GM23338 (cell line): ENCODE measurements at regions not wholly inside any gene's neighbourhood (a gene's known extent, or its start where the extent isn't known, plus 50 kb on each side); places are given as distances from the start of the nearest gene placed in this dataset.

Source experiments
- ATAC-seq: fragments of 200-7000 bp; cut with Tn5 transposase; 3 replicates; pipeline ENCODE4 v1.9.1; 2020
- DNase-seq: peaks from one replicate; pipeline ENCODE4 v3.0.0-alpha.2; 2015; ENCODE audit warnings: low spot score
- H2AFZ ChIP-seq: fragments of 200-600 bp; sonication (generic); 2 replicates; pipeline ENCODE4 v1.8.0; 2016; ENCODE audit warnings: antibody characterized with exemption, mild to moderate bottlenecking, moderate library complexity
- H3F3A ChIP-seq: fragments of 200-600 bp; sonication (generic); replicated peaks from 2 replicates; pipeline ENCODE4 v1.8.0; 2017; ENCODE audit warnings: antibody characterized with exemption, mixed run types, low read depth
- H3K27ac ChIP-seq: fragments of 200-600 bp; sonication (generic); 2 replicates; pipeline ENCODE4 v1.6.1; 2016; ENCODE audit warnings: low read depth
- H3K27me3 ChIP-seq: fragments of 200-600 bp; sonication (generic); 2 replicates; pipeline ENCODE4 v1.8.0; 2016; ENCODE audit warnings: mild to moderate bottlenecking, mixed run types, moderate library complexity; ENCODE audit not compliant: insufficient read depth
- H3K36me3 ChIP-seq: fragments of 200-600 bp; sonication (generic); 2 replicates; pipeline ENCODE4 v1.8.0; 2016; ENCODE audit warnings: mild to moderate bottlenecking; ENCODE audit not compliant: insufficient read depth
- H3K4me1 ChIP-seq: fragments of 200-600 bp; sonication (generic); 2 replicates; pipeline ENCODE4 v1.8.0; 2016; ENCODE audit warnings: mild to moderate bottlenecking, moderate library complexity; ENCODE audit not compliant: insufficient read depth
- H3K4me2 ChIP-seq: fragments of 200-600 bp; sonication (generic); 2 replicates; pipeline ENCODE4 v1.7.1; 2017; ENCODE audit warnings: mixed run types
- H3K4me3 ChIP-seq: fragments of 200-600 bp; sonication (generic); 2 replicates; pipeline ENCODE4 v1.6.1; 2016; ENCODE audit warnings: mixed run types
- H3K79me2 ChIP-seq: fragments of 200-600 bp; sonication (generic); replicated peaks from 2 replicates; pipeline ENCODE4 v1.8.0; 2017; ENCODE audit warnings: mild to moderate bottlenecking; ENCODE audit not compliant: insufficient read depth
- H3K9me2 ChIP-seq: fragments of 200-600 bp; sonication (generic); 2 replicates; pipeline ENCODE4 v1.8.0; 2017; ENCODE audit not compliant: insufficient read depth
- H4K20me1 ChIP-seq: fragments of 200-600 bp; sonication (generic); replicated peaks from 2 replicates; pipeline ENCODE4 v1.8.0; 2017; ENCODE audit warnings: mild to moderate bottlenecking; ENCODE audit not compliant: insufficient read depth
- H3K27ac Mint-ChIP-seq: 2 replicates; pipeline ENCODE4 v1.8.0; 2020; ENCODE audit warnings: inconsistent platforms, mild to moderate bottlenecking, moderate library complexity, mixed read lengths
- H3K27me3 Mint-ChIP-seq: 3 replicates; pipeline ENCODE4 v1.8.0; 2022; ENCODE audit warnings: low read depth, mild to moderate bottlenecking, moderate library complexity, mixed read lengths, inconsistent platforms; ENCODE audit not compliant: insufficient read depth, poor library complexity
- H3K36me3 Mint-ChIP-seq: 3 replicates; pipeline ENCODE4 v1.8.0; 2021; ENCODE audit warnings: low read depth, mild to moderate bottlenecking, inconsistent platforms, moderate library complexity, mixed read lengths
- H3K4me1 Mint-ChIP-seq: 3 replicates; pipeline ENCODE4 v1.8.0; 2020; ENCODE audit warnings: mild to moderate bottlenecking, inconsistent platforms, mixed read lengths
- H3K4me3 Mint-ChIP-seq: 3 replicates; pipeline ENCODE4 v1.8.0; 2021; ENCODE audit warnings: moderate library complexity, mild to moderate bottlenecking, inconsistent platforms, mixed read lengths
- H3K9me3 Mint-ChIP-seq: 3 replicates; pipeline ENCODE4 v1.8.0; 2020; ENCODE audit warnings: moderate library complexity, mild to moderate bottlenecking, inconsistent platforms, mixed read lengths
- CTCF ChIP-seq, 2 experiments: fragments of 200-600 bp in 1 of 2; sonication (generic) in 1 of 2; conservative IDR thresholded peaks; 2 replicates each; pipeline versions ENCODE4 v1.5.1 to v1.6.1; 2016 to 2017; ENCODE audit warnings: antibody characterized with exemption in 2 of 2, low read depth in 2 of 2, mild to moderate bottlenecking in 2 of 2, moderate library complexity in 1 of 2
- ETS1 ChIP-seq: IDR thresholded peaks from 2 replicates; pipeline ENCODE4 v1.6.1; 2016; ENCODE audit warnings: antibody characterized with exemption
- NANOG ChIP-seq: IDR thresholded peaks from 2 replicates; pipeline ENCODE4 v1.6.1; 2016; ENCODE audit warnings: antibody characterized with exemption, borderline replicate concordance
- POLR2AphosphoS5 ChIP-seq: IDR thresholded peaks from 2 replicates; pipeline ENCODE4 v1.6.1; 2016; ENCODE audit warnings: antibody characterized with exemption, low read depth
- REST ChIP-seq: IDR thresholded peaks from one replicate; pipeline ENCODE4 v1.6.1; 2018; ENCODE audit warnings: antibody characterized with exemption; ENCODE audit not compliant: unreplicated experiment
- STAT1 ChIP-seq: IDR thresholded peaks from one replicate; pipeline ENCODE4 v1.6.1; 2016; ENCODE audit warnings: antibody characterized with exemption; ENCODE audit not compliant: unreplicated experiment
- ZNF114 ChIP-seq: fragments of 250-450 bp; sonication (Bioruptor Pico); IDR thresholded peaks from 2 replicates; pipeline ENCODE4 v1.5.0; 2020; ENCODE audit warnings: mild to moderate bottlenecking, moderate library complexity
- ZNF331 ChIP-seq: fragments of 250-450 bp; sonication (Bioruptor Pico); IDR thresholded peaks from 2 replicates; pipeline ENCODE4 v1.5.0; 2020; ENCODE audit warnings: low read depth, mild to moderate bottlenecking, moderate library complexity
- ZNF462 ChIP-seq: fragments of 250-450 bp; sonication (Bioruptor Pico); IDR thresholded peaks from 2 replicates; pipeline ENCODE4 v1.5.0; 2020; ENCODE audit warnings: mild to moderate bottlenecking, moderate library complexity

GRCh38 chr5:143499480-143500114, 96.1 kb upstream of the NR3C1 start:
- Mint-ChIP-seq H3K4me1 (peaks cover 6% of the 10 kb centered on the region; the same call in 2 of the 3 replicates), H3K36me3 (no peaks in the 10 kb centered on the region), H3K27me3 (no peaks in the 10 kb centered on the region), H3K9me3 (no peaks in the 10 kb centered on the region), H3K27ac (0 out of 2 replicates have a peak overlapping the region, but pooled peaks have one; percentile 56), H3K4me3 (no peak overlapping the region)
- Histone ChIP-seq H3K27me3 (no peaks in the 10 kb centered on the region), H3K27ac (no peak overlapping the region), H3K79me2 (no peaks in the 10 kb centered on the region), H3K4me2 (no peak overlapping the region), H3K4me3 (no peak overlapping the region), H3F3A (no peaks in the 10 kb centered on the region), H3K9me2 (no peaks in the 10 kb centered on the region), H3K36me3 (no peaks in the 10 kb centered on the region), H4K20me1 (no peaks in the 10 kb centered on the region), H3K4me1 (no peaks in the 10 kb centered on the region), H2AFZ (no peak overlapping the region)
- ATAC-seq, result no peak
- no peak for TF ChIP-seq ZNF331 (CRISPR knock-in tag)
- no peak for TF ChIP-seq ZNF462 (CRISPR knock-in tag)
- no peak for TF ChIP-seq NANOG
- no peak for TF ChIP-seq ZNF114 (CRISPR knock-in tag)
- no peak for TF ChIP-seq ETS1
- peak; percentile 11 to 30; a peak in 2 of 4 replicates for TF ChIP-seq CTCF (conservative IDR thresholded peaks at IDR 0.05; ENCODE audit: low read depth in 2 of 2)
- TF ChIP-seq POLR2AphosphoS5, result no peak
- no peak for TF ChIP-seq REST
- no peak for TF ChIP-seq STAT1
- peak; percentile 25 for DNase-seq
